Suprapubic skin (tissue), 4 donors: ENCODE measurements at regions not wholly inside any gene's neighbourhood (a gene's known extent, or its start where the extent isn't known, plus 50 kb on each side); places are given as distances from the start of the nearest gene placed in this dataset.
"Not testable (repeated sequence)": the region's sequence is repeated elsewhere in the genome, so short reads cannot be mapped to it uniquely, and the experiment has no call there.

Experiments used
- DNase-seq, 2 donors: peaks; one replicate each; pipeline ENCODE4 v3.0.0-alpha.2; 2019; ENCODE audit warnings: low spot score in 2 of 2
- H3K27ac ChIP-seq: fragments of 200-600 bp; sonication (generic); one replicate; pipeline ENCODE4 v1.5.1; 2019
- H3K27me3 ChIP-seq: fragments of 200-600 bp; sonication (generic); one replicate; pipeline ENCODE4 v1.5.1; 2019
- H3K36me3 ChIP-seq: fragments of 200-600 bp; sonication (generic); one replicate; pipeline ENCODE4 v1.5.1; 2019
- H3K4me1 ChIP-seq: fragments of 200-600 bp; sonication (generic); one replicate; pipeline ENCODE4 v1.5.1; 2019
- H3K4me3 ChIP-seq: fragments of 200-600 bp; sonication (generic); one replicate; pipeline ENCODE4 v1.5.1; 2019; ENCODE audit warnings: mild to moderate bottlenecking
- H3K9me3 ChIP-seq: fragments of 200-600 bp; sonication (generic); one replicate; pipeline ENCODE4 v1.5.1; 2019
- CTCF ChIP-seq, 2 donors: fragments of 200-600 bp in 1 of 2; fragments of 450-650 bp in 1 of 2; sonication (generic) in 1 of 2; IDR thresholded peaks; one replicate each; pipeline ENCODE4 v1.5.1; 2016 to 2019; ENCODE audit warnings: antibody characterized with exemption in 2 of 2, mild to moderate bottlenecking in 1 of 2, moderate library complexity in 1 of 2
- EP300 ChIP-seq: sonication (generic); formaldehyde crosslinking; IDR thresholded peaks from one replicate; pipeline ENCODE4 v1.6.1; 2017; ENCODE audit warnings: antibody characterized with exemption
- POLR2A ChIP-seq, 2 donors: fragments of 450-650 bp; IDR thresholded peaks; one replicate each; pipeline ENCODE4 v1.6.1; 2017; ENCODE audit warnings: antibody characterized with exemption in 2 of 2, mild to moderate bottlenecking in 2 of 2, moderate library complexity in 2 of 2
- POLR2AphosphoS5 ChIP-seq, 3 donors: sonication (generic); formaldehyde crosslinking; IDR thresholded peaks; one replicate each; pipeline ENCODE4 v1.6.1; 2017; ENCODE audit warnings: antibody characterized with exemption in 3 of 3
- WGBS: methylation state at CpG from one replicate; pipeline ENCODE4 v1.1.5; 2018; 5-methylcytosine and 5-hydroxymethylcytosine counted together

GRCh38 chr1:165116171-165116570 is 240.3 kb downstream of the LMX1A start:
- peaks cover 34% of the 10 kb centered on the region for H3K27me3 ChIP-seq
- DNase-seq, result no peak

GRCh38 chr1:165114889-165115285 is 241.6 kb downstream of the LMX1A start:
- Histone ChIP-seq H3K27me3 (peaks cover 34% of the 10 kb centered on the region), H3K36me3 (no peaks in the 10 kb centered on the region), H3K4me1 (no peaks in the 10 kb centered on the region), H3K27ac (no peak overlapping the region), H3K9me3 (no peaks in the 10 kb centered on the region), H3K4me3 (no peak overlapping the region)
- TF ChIP-seq POLR2AphosphoS5 (IDR thresholded peaks at IDR 0.05) (no peak), POLR2A (IDR thresholded peaks at IDR 0.05) (no peak), EP300 (no peak), CTCF (IDR thresholded peaks at IDR 0.05) (no peak)
- DNase-seq, result no peak
- 80% methylated on average over 6 of the region's 6 CpGs for WGBS

More at GRCh38 chr1:165116171-165116570, 240.3 kb downstream of the LMX1A start:
- 28% methylated on average over 1 of the region's 1 CpG for WGBS
- Histone ChIP-seq H3K36me3 (no peaks in the 10 kb centered on the region), H3K9me3 (no peaks in the 10 kb centered on the region), H3K27ac (no peak overlapping the region), H3K4me1 (no peaks in the 10 kb centered on the region), H3K4me3 (no peak overlapping the region)
- TF ChIP-seq POLR2A (IDR thresholded peaks at IDR 0.05) (no peak), CTCF (IDR thresholded peaks at IDR 0.05) (no peak), EP300 (no peak), POLR2AphosphoS5 (IDR thresholded peaks at IDR 0.05) (no peak)

- H3K4me1 ChIP-seq, result no peaks in the 10 kb centered on the region
- H3K27ac ChIP-seq, result no peak overlapping the region
- TF ChIP-seq CTCF (IDR thresholded peaks at IDR 0.05) (peak; percentile 22 to 75), POLR2A (IDR thresholded peaks at IDR 0.05) (no peak), EP300 (no peak), POLR2AphosphoS5 (IDR thresholded peaks at IDR 0.05) (no peak)
- no peak for DNase-seq
- no peak overlapping the region for H3K4me3 ChIP-seq
- peaks cover 32% of the 10 kb centered on the region for H3K27me3 ChIP-seq
- WGBS, result 25% methylated on average over 14 of the region's 14 CpGs
- H3K9me3 ChIP-seq, result no peaks in the 10 kb centered on the region
- H3K36me3 ChIP-seq, result no peaks in the 10 kb centered on the region
Observed at GRCh38 chr1:165114022-165114888, 242.3 kb downstream of the LMX1A start.

- H3K4me1 ChIP-seq, result no peaks in the 10 kb centered on the region
- H3K36me3 ChIP-seq, result no peaks in the 10 kb centered on the region
- H3K9me3 ChIP-seq, result no peaks in the 10 kb centered on the region
- H3K27me3 ChIP-seq, result peaks cover 12% of the 10 kb centered on the region
- WGBS, result 79% methylated on average over 7 of the region's 7 CpGs
- TF ChIP-seq POLR2A (IDR thresholded peaks at IDR 0.05), result no peak
- no peak for TF ChIP-seq EP300
- TF ChIP-seq POLR2AphosphoS5 (IDR thresholded peaks at IDR 0.05), result no peak
- no peak for TF ChIP-seq CTCF (IDR thresholded peaks at IDR 0.05)
- no peak overlapping the region for H3K27ac ChIP-seq
- H3K4me3 ChIP-seq, result no peak overlapping the region
- DNase-seq, result no peak
Observed at GRCh38 chr1:165112260-165112659, 244.3 kb downstream of the LMX1A start.

GRCh38 chr1:165109013-165109412 is 247.5 kb downstream of the LMX1A start:
- Histone ChIP-seq H3K4me1 (no peaks in the 10 kb centered on the region), H3K27me3 (peaks cover 6% of the 10 kb centered on the region), H3K36me3 (no peaks in the 10 kb centered on the region), H3K9me3 (no peaks in the 10 kb centered on the region), H3K4me3 (no peak overlapping the region), H3K27ac (no peak overlapping the region)
- TF ChIP-seq POLR2AphosphoS5 (IDR thresholded peaks at IDR 0.05) (no peak), CTCF (IDR thresholded peaks at IDR 0.05) (no peak), POLR2A (IDR thresholded peaks at IDR 0.05) (no peak), EP300 (no peak)
- WGBS, result 77% methylated on average over 4 of the region's 4 CpGs
- no peak for DNase-seq

GRCh38 chr1:165092542-165093162 is 263.9 kb downstream of the LMX1A start:
- H3K27me3 ChIP-seq, DNase-seq, H3K27ac ChIP-seq, H3K4me1 ChIP-seq, H3K4me3 ChIP-seq, H3K36me3 ChIP-seq: not testable (repeated sequence)
- H3K9me3 ChIP-seq, result peaks cover 20% of the 10 kb centered on the region
- 64% methylated on average over 7 of the region's 7 CpGs for WGBS
